Gastrocnemius medialis (tissue), 4 donors: ENCODE measurements at regions not wholly inside any gene's neighbourhood (a gene's known extent, or its start where the extent isn't known, plus 50 kb on each side); places are given as distances from the start of the nearest gene placed in this dataset.

Experiments used
- ATAC-seq, 2 donors: fragments of 150-250 bp; one replicate each; pipeline ENCODE4 v1.9.1; 2016
- DNase-seq, 2 donors: peaks; one replicate each; pipeline ENCODE4 v3.0.0-alpha.2; 2019
- H3K27ac ChIP-seq, 4 donors: fragments of 200-600 bp; sonication (generic); 1 replicate in 1 of 4; 2 replicates in 3 of 4; pipeline ENCODE4 v1.5.1; 2016 to 2018; ENCODE audit warnings: mild to moderate bottlenecking in 2 of 4, moderate library complexity in 1 of 4
- H3K27me3 ChIP-seq, 3 donors: fragments of 200-600 bp; sonication (generic) in 2 of 3; 1 replicate in 1 of 3; 2 replicates in 2 of 3; pipeline versions ENCODE4 v1.5.1 to v1.6.0; 2016 to 2019; ENCODE audit warnings: mild to moderate bottlenecking in 1 of 3, moderate library complexity in 1 of 3
- H3K36me3 ChIP-seq, 2 donors: fragments of 200-600 bp; sonication (generic) in 1 of 2; one replicate each; pipeline ENCODE4 v1.5.1; 2017 to 2018
- H3K4me1 ChIP-seq, 2 donors: fragments of 200-600 bp; sonication (generic) in 1 of 2; one replicate each; pipeline ENCODE4 v1.5.1; 2016 to 2017; ENCODE audit warnings: mild to moderate bottlenecking in 2 of 2
- H3K4me3 ChIP-seq, 4 donors: fragments of 200-600 bp; sonication (generic) in 3 of 4; 1 replicate in 1 of 4; 2 replicates in 3 of 4; pipeline ENCODE4 v1.5.1; 2016 to 2019; ENCODE audit warnings: mild to moderate bottlenecking in 2 of 4
- H3K9me3 ChIP-seq, 3 donors: fragments of 200-600 bp; sonication (generic) in 2 of 3; 1 replicate in 1 of 3; 2 replicates in 2 of 3; pipeline ENCODE4 v1.5.1; 2016 to 2019
- POLR2A ChIP-seq, 2 donors: fragments of 450-650 bp; IDR thresholded peaks; one replicate each; pipeline ENCODE4 v1.6.1; 2017; ENCODE audit warnings: antibody characterized with exemption in 2 of 2, mild to moderate bottlenecking in 2 of 2, moderate library complexity in 2 of 2
- in situ Hi-C, 4 donors: fragments of 200-750 bp; cut with MboI; loops; one replicate each; pipeline versions ENCODE4 v1.15.0 to v1.8.0; 2017; ENCODE audit warnings: low sequenced_read_pairs in 4 of 4
- intact Hi-C: fragments of 100-400 bp; cut with DNase I; formaldehyde crosslinking; loops from one replicate; pipeline ENCODE4 v1.15.1; 2023; ENCODE audit warnings: low total_unique reads
- TF ChIP-seq, protein P1 (sequence below), 5 experiments: fragments of 450-650 bp in 3 of 5; fragments of 200-600 bp in 2 of 5; sonication (generic) in 2 of 5; IDR thresholded peaks in 4 of 5; conservative IDR thresholded peaks in 1 of 5; 1 replicate in 4 of 5; 2 replicates in 1 of 5; pipeline ENCODE4 v1.5.1; 2016 to 2019; ENCODE audit warnings: antibody characterized with exemption in 5 of 5, mild to moderate bottlenecking in 3 of 5, moderate library complexity in 3 of 5

DNA sequence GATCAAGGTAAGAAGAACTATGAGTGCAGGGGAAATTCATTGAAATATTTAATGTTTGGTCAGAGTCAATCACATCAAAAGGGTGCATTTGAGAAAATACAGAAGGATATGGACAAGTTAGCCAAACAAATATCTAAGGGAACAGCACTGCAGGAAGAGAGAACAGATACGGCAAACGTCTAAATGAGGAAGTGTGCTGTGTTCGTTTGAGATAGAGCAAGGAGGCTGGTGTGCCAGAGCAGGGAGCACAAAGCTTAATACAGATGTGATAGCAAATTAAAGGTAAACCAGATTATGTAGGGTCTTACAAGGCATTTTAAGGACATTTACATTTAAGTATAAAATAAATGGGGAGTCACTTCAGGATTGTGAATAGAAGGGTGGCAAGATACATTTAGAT is 241.3 kb upstream of the ZNF804A start:
- Histone ChIP-seq H3K4me1 (no peaks in the 10 kb centered on the region), H3K4me3 (no peak overlapping the region), H3K9me3 (no peaks in the 10 kb centered on the region), H3K27ac (no peak overlapping the region), H3K27me3 (no peaks in the 10 kb centered on the region), H3K36me3 (no peaks in the 10 kb centered on the region)
- ATAC-seq: no peak
- DNase-seq: no peak
- intact Hi-C loops: no loop called here
- TF ChIP-seq, protein P1, sequence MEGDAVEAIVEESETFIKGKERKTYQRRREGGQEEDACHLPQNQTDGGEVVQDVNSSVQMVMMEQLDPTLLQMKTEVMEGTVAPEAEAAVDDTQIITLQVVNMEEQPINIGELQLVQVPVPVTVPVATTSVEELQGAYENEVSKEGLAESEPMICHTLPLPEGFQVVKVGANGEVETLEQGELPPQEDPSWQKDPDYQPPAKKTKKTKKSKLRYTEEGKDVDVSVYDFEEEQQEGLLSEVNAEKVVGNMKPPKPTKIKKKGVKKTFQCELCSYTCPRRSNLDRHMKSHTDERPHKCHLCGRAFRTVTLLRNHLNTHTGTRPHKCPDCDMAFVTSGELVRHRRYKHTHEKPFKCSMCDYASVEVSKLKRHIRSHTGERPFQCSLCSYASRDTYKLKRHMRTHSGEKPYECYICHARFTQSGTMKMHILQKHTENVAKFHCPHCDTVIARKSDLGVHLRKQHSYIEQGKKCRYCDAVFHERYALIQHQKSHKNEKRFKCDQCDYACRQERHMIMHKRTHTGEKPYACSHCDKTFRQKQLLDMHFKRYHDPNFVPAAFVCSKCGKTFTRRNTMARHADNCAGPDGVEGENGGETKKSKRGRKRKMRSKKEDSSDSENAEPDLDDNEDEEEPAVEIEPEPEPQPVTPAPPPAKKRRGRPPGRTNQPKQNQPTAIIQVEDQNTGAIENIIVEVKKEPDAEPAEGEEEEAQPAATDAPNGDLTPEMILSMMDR (IDR thresholded peaks at IDR 0.05 in 4 of 5, conservative IDR thresholded peaks at IDR 0.05 in 1 of 5): no peak
- no peak for TF ChIP-seq POLR2A (IDR thresholded peaks at IDR 0.05)
- in situ Hi-C loops: no loop called here

DNA sequence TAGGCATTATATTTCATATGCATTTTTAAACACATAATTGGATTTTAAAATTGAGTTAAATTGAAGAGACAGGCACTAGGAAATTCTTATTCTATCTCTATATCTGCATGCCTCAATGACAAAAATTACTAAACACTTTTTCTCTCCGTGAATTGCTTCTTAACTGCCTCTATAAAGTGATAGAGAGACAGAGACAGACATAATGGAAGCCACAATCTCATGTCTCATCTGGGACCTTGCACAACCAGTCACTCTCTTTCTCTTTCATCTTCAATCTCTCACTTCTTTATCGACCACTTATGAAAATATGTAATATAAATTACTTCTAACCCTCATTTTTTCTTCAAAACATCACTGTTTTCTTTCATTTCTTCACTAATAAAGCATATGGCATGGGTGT is 238.9 kb upstream of the ZNF804A start:
- H3K27ac ChIP-seq: no peak overlapping the region
- no peaks in the 10 kb centered on the region for H3K36me3 ChIP-seq
- no peaks in the 10 kb centered on the region for H3K27me3 ChIP-seq
- ATAC-seq (no peak), DNase-seq (no peak)
- intact Hi-C loops: no loop called here
- no peak overlapping the region for H3K4me3 ChIP-seq
- TF ChIP-seq POLR2A (IDR thresholded peaks at IDR 0.05): no peak
- TF ChIP-seq, protein P1 (IDR thresholded peaks at IDR 0.05 in 4 of 5, conservative IDR thresholded peaks at IDR 0.05 in 1 of 5): no peak
- in situ Hi-C loops: no loop called here
- H3K4me1 ChIP-seq: no peaks in the 10 kb centered on the region
- H3K9me3 ChIP-seq: no peaks in the 10 kb centered on the region

DNA sequence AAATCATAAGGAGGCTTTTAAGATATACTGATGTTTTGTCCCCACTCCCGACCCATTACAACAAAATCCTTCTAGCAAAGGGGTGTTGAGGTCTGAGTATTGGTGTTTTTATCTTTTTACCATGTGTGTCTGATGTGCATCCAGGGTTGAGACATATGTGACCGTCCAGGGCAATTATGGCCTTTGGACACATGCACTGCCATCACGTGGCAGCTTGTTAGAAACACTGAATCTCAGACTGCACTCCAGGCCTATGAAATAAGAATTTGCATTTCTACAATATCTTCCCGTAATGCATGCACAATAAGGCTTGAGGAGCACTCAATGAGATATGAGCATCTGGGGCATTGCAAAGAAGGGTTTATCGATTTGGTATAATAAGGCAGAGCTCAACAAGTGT is 235.1 kb upstream of the ZNF804A start:
- no peaks in the 10 kb centered on the region for H3K27me3 ChIP-seq

DNA sequence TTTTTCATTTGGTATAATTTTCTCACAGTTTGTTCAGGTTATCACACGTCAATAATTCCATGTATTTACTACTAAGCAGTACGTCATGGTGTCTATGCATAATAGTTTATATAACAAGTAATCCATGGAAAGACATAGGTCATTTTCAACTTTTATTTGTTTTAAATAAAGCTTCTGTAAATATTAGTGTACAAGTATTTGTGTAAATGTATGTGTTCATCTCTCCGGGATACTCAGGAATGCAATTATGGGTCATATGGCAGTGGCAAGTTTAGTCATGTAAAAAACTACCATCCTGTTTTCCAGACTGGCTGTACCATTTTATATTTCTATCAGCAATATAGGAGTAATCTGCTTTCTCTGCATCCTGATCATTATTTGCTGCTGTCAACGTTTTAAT is 231.1 kb upstream of the ZNF804A start:
- H3K36me3 ChIP-seq: no peaks in the 10 kb centered on the region
- TF ChIP-seq, protein P1 (IDR thresholded peaks at IDR 0.05 in 4 of 5, conservative IDR thresholded peaks at IDR 0.05 in 1 of 5): no peak
- TF ChIP-seq POLR2A (IDR thresholded peaks at IDR 0.05): no peak
- H3K4me1 ChIP-seq: no peaks in the 10 kb centered on the region
- ATAC-seq (no peak), DNase-seq (no peak)
- no peak overlapping the region for H3K4me3 ChIP-seq
- H3K27me3 ChIP-seq: no peaks in the 10 kb centered on the region
- no peaks in the 10 kb centered on the region for H3K9me3 ChIP-seq
- in situ Hi-C loops (no loop called here), intact Hi-C loops (no loop called here)
- no peak overlapping the region for H3K27ac ChIP-seq

More for the DNA sequence above, 235.1 kb upstream of the ZNF804A start:
- no peaks in the 10 kb centered on the region for H3K9me3 ChIP-seq
- H3K4me1 ChIP-seq: no peaks in the 10 kb centered on the region
- no peak for DNase-seq
- in situ Hi-C loops (no loop called here), intact Hi-C loops (no loop called here)
- TF ChIP-seq POLR2A (IDR thresholded peaks at IDR 0.05): no peak
- TF ChIP-seq, protein P1 (IDR thresholded peaks at IDR 0.05 in 4 of 5, conservative IDR thresholded peaks at IDR 0.05 in 1 of 5): no peak
- H3K4me3 ChIP-seq: no peak overlapping the region
- H3K36me3 ChIP-seq: no peaks in the 10 kb centered on the region
- no peak for ATAC-seq
- H3K27ac ChIP-seq: no peak overlapping the region

DNA sequence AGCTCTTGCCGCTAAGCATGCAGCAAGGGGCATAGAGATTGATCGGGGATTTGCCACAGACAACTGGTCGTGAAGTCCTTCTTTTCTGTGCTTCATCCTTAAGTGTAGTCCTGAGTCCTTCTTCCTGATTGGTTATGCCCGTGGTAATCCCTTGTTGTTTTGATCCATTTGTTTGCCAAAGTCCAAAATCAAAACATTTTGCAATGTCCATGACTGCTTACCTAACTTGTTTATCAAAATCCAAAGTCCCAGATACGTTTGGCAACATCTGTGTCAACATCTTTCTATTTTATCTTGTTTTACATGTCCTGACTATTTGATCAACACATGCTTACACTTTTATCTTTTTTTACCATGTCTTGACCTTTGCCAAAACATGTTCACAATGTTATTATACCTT is 229.0 kb upstream of the ZNF804A start:
- Histone ChIP-seq H3K9me3 (no peaks in the 10 kb centered on the region), H3K4me3 (no peak overlapping the region), H3K27me3 (no peaks in the 10 kb centered on the region), H3K36me3 (no peaks in the 10 kb centered on the region), H3K27ac (no peak overlapping the region), H3K4me1 (no peaks in the 10 kb centered on the region)
- ATAC-seq (no peak), DNase-seq (no peak)
- TF ChIP-seq, protein P1 (IDR thresholded peaks at IDR 0.05 in 4 of 5, conservative IDR thresholded peaks at IDR 0.05 in 1 of 5): no peak
- no peak for TF ChIP-seq POLR2A (IDR thresholded peaks at IDR 0.05)
- intact Hi-C loops (no loop called here), in situ Hi-C loops (no loop called here)
